ENCODE measurements at regions not wholly inside any gene's neighbourhood (a gene's known extent, or its start where the extent isn't known, plus 50 kb on each side); places are given as distances from the start of the nearest gene placed in this dataset.

DNA sequence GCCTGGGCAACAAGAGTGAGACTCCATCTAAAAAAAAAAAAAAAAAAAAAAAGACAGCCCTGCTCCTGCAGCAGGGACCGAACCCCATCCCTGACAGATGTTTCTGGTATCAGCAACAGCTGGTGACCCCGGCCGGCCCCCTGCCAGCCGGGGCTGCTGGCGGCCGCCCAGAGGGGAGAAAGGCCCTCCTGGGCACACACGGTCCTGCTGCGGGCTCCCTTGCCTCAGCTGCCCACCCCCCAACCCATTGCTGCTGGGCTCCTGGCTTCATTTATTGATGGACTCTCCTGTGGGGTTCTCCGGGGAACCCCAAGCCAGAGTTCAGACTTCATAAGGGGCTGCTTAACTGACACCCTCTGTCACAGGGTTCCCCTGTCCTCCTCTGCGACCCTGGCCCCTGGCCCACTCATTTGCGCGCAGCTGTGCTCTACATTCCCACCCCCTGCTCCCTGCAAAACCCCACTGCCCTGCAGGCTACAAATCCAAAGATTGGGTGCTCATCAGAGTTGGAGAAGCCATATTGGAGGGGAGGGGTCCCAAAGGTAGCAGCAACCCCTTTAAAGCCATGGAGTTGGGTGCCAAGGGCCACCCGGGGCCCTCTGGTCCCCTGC, 103.6 kb upstream of the RTL1 start:
- no peak overlapping the region for H3K27ac Mint-ChIP-seq
- H3K4me3 Mint-ChIP-seq: no peak overlapping the region
- no peaks in the 10 kb centered on the region for H3K9me3 Mint-ChIP-seq
- H3K4me1 ChIP-seq (ENCODE audit: control insufficient read depth, insufficient read depth, low read length): peaks cover 6% of the 10 kb centered on the region
- no peaks in the 10 kb centered on the region for H3K36me3 Mint-ChIP-seq
- H3K4me1 Mint-ChIP-seq: no peaks in the 10 kb centered on the region
- H3K9me3 ChIP-seq (ENCODE audit: control insufficient read depth, insufficient read depth, low read length): no peaks in the 10 kb centered on the region
- H3K27me3 ChIP-seq (ENCODE audit: control insufficient read depth, insufficient read depth, low read length): no peaks in the 10 kb centered on the region
- intact Hi-C loops (cut with micrococcal nuclease): no loop called here
- 89% methylated on average over 13 of the region's 13 CpGs for WGBS (ENCODE audit: insufficient coverage)
- ATAC-seq: no peak
- TF ChIP-seq, protein P1, sequence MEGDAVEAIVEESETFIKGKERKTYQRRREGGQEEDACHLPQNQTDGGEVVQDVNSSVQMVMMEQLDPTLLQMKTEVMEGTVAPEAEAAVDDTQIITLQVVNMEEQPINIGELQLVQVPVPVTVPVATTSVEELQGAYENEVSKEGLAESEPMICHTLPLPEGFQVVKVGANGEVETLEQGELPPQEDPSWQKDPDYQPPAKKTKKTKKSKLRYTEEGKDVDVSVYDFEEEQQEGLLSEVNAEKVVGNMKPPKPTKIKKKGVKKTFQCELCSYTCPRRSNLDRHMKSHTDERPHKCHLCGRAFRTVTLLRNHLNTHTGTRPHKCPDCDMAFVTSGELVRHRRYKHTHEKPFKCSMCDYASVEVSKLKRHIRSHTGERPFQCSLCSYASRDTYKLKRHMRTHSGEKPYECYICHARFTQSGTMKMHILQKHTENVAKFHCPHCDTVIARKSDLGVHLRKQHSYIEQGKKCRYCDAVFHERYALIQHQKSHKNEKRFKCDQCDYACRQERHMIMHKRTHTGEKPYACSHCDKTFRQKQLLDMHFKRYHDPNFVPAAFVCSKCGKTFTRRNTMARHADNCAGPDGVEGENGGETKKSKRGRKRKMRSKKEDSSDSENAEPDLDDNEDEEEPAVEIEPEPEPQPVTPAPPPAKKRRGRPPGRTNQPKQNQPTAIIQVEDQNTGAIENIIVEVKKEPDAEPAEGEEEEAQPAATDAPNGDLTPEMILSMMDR (IDR thresholded peaks at IDR 0.05): no peak
- H3K36me3 ChIP-seq (ENCODE audit: control insufficient read depth, insufficient read depth, low read length): no peaks in the 10 kb centered on the region
- no peak overlapping the region for H3K4me3 ChIP-seq (ENCODE audit: low read length)
- peaks cover 10 to 24% of the 10 kb centered on the region in 2 donors for H3K27me3 Mint-ChIP-seq (ENCODE audit: low read depth in 2 of 2)
- DNase-seq: no peak
- H3K27ac ChIP-seq (ENCODE audit: low read length): no peak overlapping the region

DNA sequence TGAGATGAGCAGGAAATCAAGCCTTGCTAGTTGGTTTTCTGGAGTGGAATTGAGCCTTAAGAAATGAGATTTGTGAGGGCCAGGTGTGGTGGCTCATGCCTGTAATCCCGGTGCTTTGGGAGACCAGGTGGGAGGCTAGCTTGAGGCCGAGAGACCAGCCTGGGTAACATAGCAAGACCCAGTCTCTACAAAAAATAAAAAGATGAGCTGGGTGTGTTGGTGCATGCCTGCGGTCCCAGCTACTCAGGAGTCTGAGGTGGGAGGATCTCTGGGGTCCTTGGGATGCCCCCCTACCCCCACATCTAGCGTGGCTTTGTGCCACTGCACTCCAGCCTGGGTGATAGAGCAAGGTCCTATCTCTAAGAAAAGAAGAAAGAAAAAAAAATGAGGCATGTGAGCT, 104.2 kb upstream of the RTL1 start:
- H3K4me1 ChIP-seq (ENCODE audit: control insufficient read depth, insufficient read depth, low read length): peaks cover 6% of the 10 kb centered on the region
- no peaks in the 10 kb centered on the region for H3K36me3 ChIP-seq (ENCODE audit: control insufficient read depth, insufficient read depth, low read length)
- Mint-ChIP-seq H3K36me3 (no peaks in the 10 kb centered on the region), H3K27me3 (ENCODE audit: low read depth in 2 of 2) (peaks cover 10 to 27% of the 10 kb centered on the region in 2 donors), H3K27ac (no peak overlapping the region), H3K4me1 (no peaks in the 10 kb centered on the region), H3K4me3 (no peak overlapping the region), H3K9me3 (peaks cover 0 to 5% of the 10 kb centered on the region in 2 donors)
- intact Hi-C loops (cut with micrococcal nuclease): no loop called here
- no peak for ATAC-seq
- H3K27me3 ChIP-seq (ENCODE audit: control insufficient read depth, insufficient read depth, low read length): no peaks in the 10 kb centered on the region
- H3K4me3 ChIP-seq (ENCODE audit: low read length): no peak overlapping the region
- no peaks in the 10 kb centered on the region for H3K9me3 ChIP-seq (ENCODE audit: control insufficient read depth, insufficient read depth, low read length)
- DNase-seq: no peak
- no peak overlapping the region for H3K27ac ChIP-seq (ENCODE audit: low read length)
- WGBS (ENCODE audit: insufficient coverage): 100% methylated on average over 2 of the region's 4 CpGs
- TF ChIP-seq, protein P1 (IDR thresholded peaks at IDR 0.05): no peak

DNA sequence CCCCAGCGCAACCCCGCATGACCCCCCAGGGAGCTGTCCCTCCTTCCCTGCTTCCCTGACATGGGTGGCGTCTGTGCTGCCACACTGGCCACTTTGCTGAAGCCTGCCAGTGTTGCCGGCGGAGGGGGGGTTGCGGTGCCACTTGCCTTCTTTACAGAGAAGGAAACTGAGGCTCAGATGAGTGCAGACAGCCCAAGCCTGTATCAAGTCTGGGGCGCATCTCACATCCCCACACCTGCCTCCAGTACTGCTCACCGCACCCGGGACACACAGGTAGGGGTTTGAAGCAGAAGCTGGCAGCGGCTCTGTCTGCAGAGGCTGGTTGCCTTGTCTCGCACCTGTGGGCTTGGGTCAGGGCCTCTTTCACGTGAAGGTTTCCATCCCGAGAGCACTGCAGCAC, 104.7 kb upstream of the RTL1 start:
- 87% methylated on average over 13 of the region's 13 CpGs for WGBS (ENCODE audit: insufficient coverage)
- Histone ChIP-seq H3K27me3 (ENCODE audit: control insufficient read depth, insufficient read depth, low read length) (no peaks in the 10 kb centered on the region), H3K36me3 (ENCODE audit: control insufficient read depth, insufficient read depth, low read length) (no peaks in the 10 kb centered on the region), H3K27ac (ENCODE audit: low read length) (no peak overlapping the region), H3K4me3 (ENCODE audit: low read length) (no peak overlapping the region), H3K4me1 (ENCODE audit: control insufficient read depth, insufficient read depth, low read length) (peaks cover 6% of the 10 kb centered on the region), H3K9me3 (ENCODE audit: control insufficient read depth, insufficient read depth, low read length) (no peaks in the 10 kb centered on the region)
- no peak overlapping the region for H3K4me3 Mint-ChIP-seq
- TF ChIP-seq, protein P1 (IDR thresholded peaks at IDR 0.05): no peak
- ATAC-seq (no peak), DNase-seq (no peak)
- no peaks in the 10 kb centered on the region for H3K36me3 Mint-ChIP-seq
- H3K4me1 Mint-ChIP-seq: no peaks in the 10 kb centered on the region
- peaks cover 7 to 27% of the 10 kb centered on the region in 2 donors for H3K27me3 Mint-ChIP-seq (ENCODE audit: low read depth in 2 of 2)
- intact Hi-C loops (cut with micrococcal nuclease): no loop called here
- H3K9me3 Mint-ChIP-seq: peaks cover 0 to 5% of the 10 kb centered on the region in 2 donors
- no peak overlapping the region for H3K27ac Mint-ChIP-seq
